Karpas-422 (cell line): ENCODE measurements at regions not wholly inside any gene's neighbourhood (a gene's known extent, or its start where the extent isn't known, plus 50 kb on each side); places are given as distances from the start of the nearest gene placed in this dataset.
"Not testable (repeated sequence)": the region's sequence is repeated elsewhere in the genome, so short reads cannot be mapped to it uniquely, and the experiment has no call there.

ENCODE experiments used
- DNase-seq: peaks from one replicate; pipeline ENCODE4 v3.0.0-alpha.2; 2015
- H2AFZ ChIP-seq: fragments of 200-600 bp; sonication (generic); 2 replicates; pipeline ENCODE4 v1.6.1; 2014; ENCODE audit warnings: antibody characterized with exemption, low read length, mixed read lengths
- H3K27ac ChIP-seq: fragments of 200-600 bp; sonication (generic); 2 replicates; pipeline ENCODE4 v1.5.1; 2014; ENCODE audit warnings: mild to moderate bottlenecking, low read length, moderate library complexity
- H3K27me3 ChIP-seq: fragments of 200-600 bp; sonication (generic); 2 replicates; pipeline ENCODE4 v1.6.1; 2014; ENCODE audit warnings: low read length, mixed read lengths
- H3K36me3 ChIP-seq: fragments of 200-600 bp; sonication (generic); 2 replicates; pipeline ENCODE4 v1.6.1; 2014; ENCODE audit warnings: low read length, mixed read lengths; ENCODE audit not compliant: insufficient read depth
- H3K4me1 ChIP-seq: fragments of 200-600 bp; sonication (generic); 2 replicates; pipeline ENCODE4 v1.6.1; 2014; ENCODE audit warnings: mild to moderate bottlenecking, low read length, mixed read lengths
- H3K4me2 ChIP-seq: fragments of 200-600 bp; sonication (generic); 2 replicates; pipeline ENCODE4 v1.6.1; 2014; ENCODE audit warnings: low read length, low read depth, mild to moderate bottlenecking; ENCODE audit not compliant: poor library complexity, severe bottlenecking
- H3K4me3 ChIP-seq: fragments of 200-600 bp; sonication (generic); 2 replicates; pipeline ENCODE4 v1.5.1; 2014; ENCODE audit warnings: mild to moderate bottlenecking, antibody characterized with exemption, low read length, mixed read lengths
- H3K79me2 ChIP-seq: fragments of 200-600 bp; sonication (generic); 2 replicates; pipeline ENCODE4 v1.6.1; 2014; ENCODE audit warnings: mild to moderate bottlenecking, low read length, mixed read lengths
- H3K9ac ChIP-seq: fragments of 200-600 bp; sonication (generic); 2 replicates; pipeline ENCODE4 v1.6.0; 2014; ENCODE audit warnings: low read length
- H3K9me2 ChIP-seq: fragments of 200-600 bp; sonication (generic), shearing (Covaris generic); replicated peaks from 2 replicates; pipeline ENCODE4 v1.6.0; 2014; ENCODE audit warnings: mild to moderate bottlenecking, low read length, moderate library complexity; ENCODE audit not compliant: insufficient read depth
- H3K9me3 ChIP-seq: fragments of 300-700, 200-600 bp; sonication (generic); 2 replicates; pipeline ENCODE4 v1.6.1; 2014; ENCODE audit warnings: low read length, mixed read lengths
- H4K20me1 ChIP-seq: fragments of 200-600 bp; sonication (generic); 2 replicates; pipeline ENCODE4 v1.6.1; 2014; ENCODE audit warnings: mild to moderate bottlenecking, antibody characterized with exemption, low read length, low read depth; ENCODE audit not compliant: insufficient read depth

GRCh38 chr4:55277011-55277410 lies 69.0 kb upstream of the SRD5A3 start:
- Histone ChIP-seq H3K27ac (no peak overlapping the region), H2AFZ (no peak overlapping the region), H3K79me2 (no peaks in the 10 kb centered on the region), H3K9me2 (no peaks in the 10 kb centered on the region), H3K4me1 (no peaks in the 10 kb centered on the region), H3K27me3 (no peaks in the 10 kb centered on the region), H3K4me3 (no peak overlapping the region), H4K20me1 (no peaks in the 10 kb centered on the region), H3K36me3 (no peaks in the 10 kb centered on the region), H3K4me2 (no peak overlapping the region), H3K9ac (no peak overlapping the region), H3K9me3 (no peaks in the 10 kb centered on the region)
- DNase-seq, result no peak

- Histone ChIP-seq H3K9me3 (peaks cover 11% of the 10 kb centered on the region; the same call in 1 of the 2 replicates), H3K9me2 (no peaks in the 10 kb centered on the region), H4K20me1 (no peaks in the 10 kb centered on the region), H3K27me3 (no peaks in the 10 kb centered on the region), H3K4me1 (no peaks in the 10 kb centered on the region), H3K36me3 (no peaks in the 10 kb centered on the region), H2AFZ (no peak overlapping the region), H3K4me3 (no peak overlapping the region), H3K9ac (no peak overlapping the region), H3K79me2 (no peaks in the 10 kb centered on the region), H3K27ac (no peak overlapping the region), H3K4me2 (no peak overlapping the region)
- DNase-seq, result no peak
Observed at GRCh38 chr4:55278316-55278715, 67.7 kb upstream of the SRD5A3 start.

- H3K27ac ChIP-seq, H3K36me3 ChIP-seq, H3K4me3 ChIP-seq, H2AFZ ChIP-seq, H3K79me2 ChIP-seq, H3K4me2 ChIP-seq, H3K9ac ChIP-seq, H3K9me2 ChIP-seq, H4K20me1 ChIP-seq, H3K4me1 ChIP-seq, DNase-seq, H3K27me3 ChIP-seq: not testable (repeated sequence)
- peaks cover 22% of the 10 kb centered on the region for H3K9me3 ChIP-seq
Observed at GRCh38 chr4:55280474-55280873, 65.6 kb upstream of the SRD5A3 start.

GRCh38 chr4:55281118-55281683 lies 64.8 kb upstream of the SRD5A3 start:
- H3K36me3 ChIP-seq, H3K79me2 ChIP-seq, H2AFZ ChIP-seq, H4K20me1 ChIP-seq, H3K27ac ChIP-seq, H3K4me3 ChIP-seq, H3K9ac ChIP-seq, H3K4me1 ChIP-seq, H3K9me2 ChIP-seq, H3K27me3 ChIP-seq, DNase-seq, H3K4me2 ChIP-seq: not testable (repeated sequence)
- H3K9me3 ChIP-seq, result peaks cover 27% of the 10 kb centered on the region

GRCh38 chr4:55284331-55284730 lies 61.7 kb upstream of the SRD5A3 start:
- no peaks in the 10 kb centered on the region for H3K9me2 ChIP-seq
- no peaks in the 10 kb centered on the region for H3K4me1 ChIP-seq
- H3K4me3 ChIP-seq, result no peak overlapping the region
- no peaks in the 10 kb centered on the region for H4K20me1 ChIP-seq
- no peaks in the 10 kb centered on the region for H3K36me3 ChIP-seq
- H3K9ac ChIP-seq, result no peak overlapping the region
- DNase-seq, result no peak
- H2AFZ ChIP-seq, result no peak overlapping the region
- no peak overlapping the region for H3K27ac ChIP-seq
- H3K4me2 ChIP-seq, result no peak overlapping the region
- peaks cover 27% of the 10 kb centered on the region for H3K9me3 ChIP-seq
- no peaks in the 10 kb centered on the region for H3K27me3 ChIP-seq
- no peaks in the 10 kb centered on the region for H3K79me2 ChIP-seq

- Histone ChIP-seq H3K27ac (no peak overlapping the region), H3K4me2 (no peak overlapping the region), H3K4me1 (no peaks in the 10 kb centered on the region), H2AFZ (no peak overlapping the region), H3K36me3 (no peaks in the 10 kb centered on the region), H3K9me2 (no peaks in the 10 kb centered on the region), H3K79me2 (no peaks in the 10 kb centered on the region), H4K20me1 (no peaks in the 10 kb centered on the region), H3K27me3 (0 out of 2 replicates have a peak, but pooled peaks cover 2% of the 10 kb centered on the region), H3K9ac (no peak overlapping the region), H3K4me3 (no peak overlapping the region), H3K9me3 (no peaks in the 10 kb centered on the region)
- DNase-seq, result no peak
Observed at GRCh38 chr4:55291227-55291640, 54.8 kb upstream of the SRD5A3 start.

- Histone ChIP-seq H3K27ac (no peak overlapping the region), H3K36me3 (no peaks in the 10 kb centered on the region), H3K4me3 (no peak overlapping the region), H3K9me2 (no peaks in the 10 kb centered on the region), H3K79me2 (no peaks in the 10 kb centered on the region), H3K9me3 (no peaks in the 10 kb centered on the region), H3K4me2 (no peak overlapping the region), H4K20me1 (no peaks in the 10 kb centered on the region), H2AFZ (no peak overlapping the region), H3K27me3 (0 out of 2 replicates have a peak, but pooled peaks cover 2% of the 10 kb centered on the region), H3K4me1 (no peaks in the 10 kb centered on the region), H3K9ac (no peak overlapping the region)
- DNase-seq, result no peak
Observed at GRCh38 chr4:55296096-55296495, 49.9 kb upstream of the SRD5A3 start.
